ENCODE measurements at regions not wholly inside any gene's neighbourhood (a gene's known extent, or its start where the extent isn't known, plus 50 kb on each side); places are given as distances from the start of the nearest gene placed in this dataset.
"Not testable (repeated sequence)": the region's sequence is repeated elsewhere in the genome, so short reads cannot be mapped to it uniquely, and the experiment has no call there.

GRCh38 chr2:215862351-215862771 lies 151.0 kb downstream of the MREG start:
- TF ChIP-seq CTCF (IDR thresholded peaks at IDR 0.05) (no peak), POLR2A (IDR thresholded peaks at IDR 0.05) (no peak)
- 92% methylated on average over 3 of the region's 3 CpGs for WGBS (ENCODE audit: insufficient coverage, low coverage, low lambda C conversion rate, missing lambda C conversion rate)
- H3K36me3 ChIP-seq, result no peaks in the 10 kb centered on the region
- intact Hi-C loops (cut with DNase I), result no loop called here
- no peaks in the 10 kb centered on the region for H3K27me3 ChIP-seq
- H3K4me1 ChIP-seq, result no peaks in the 10 kb centered on the region
- no peak for ATAC-seq
- H3K27ac ChIP-seq, result no peak overlapping the region
- DNase-seq, result no peak
- H3K4me3 ChIP-seq, result no peak overlapping the region
- H3K9me3 ChIP-seq, result no peaks in the 10 kb centered on the region

GRCh38 chr2:215861607-215862350 lies 151.6 kb downstream of the MREG start:
- no peak for ATAC-seq

GRCh38 chr2:215856080-215856479 lies 157.3 kb downstream of the MREG start:
- no peaks in the 10 kb centered on the region for H3K36me3 ChIP-seq
- H3K27me3 ChIP-seq, result no peaks in the 10 kb centered on the region
- no peak overlapping the region for H3K4me3 ChIP-seq
- H3K4me1 ChIP-seq, result no peaks in the 10 kb centered on the region
- intact Hi-C loops (cut with DNase I), result no loop called here
- TF ChIP-seq POLR2A (IDR thresholded peaks at IDR 0.05) (no peak), CTCF (IDR thresholded peaks at IDR 0.05) (no peak)
- H3K27ac ChIP-seq, result no peak overlapping the region
- WGBS (ENCODE audit: insufficient coverage, low coverage, low lambda C conversion rate, missing lambda C conversion rate), result 68% methylated on average over 2 of the region's 2 CpGs
- H3K9me3 ChIP-seq, result no peaks in the 10 kb centered on the region
- ATAC-seq, result no peak
- no peak for DNase-seq

More at GRCh38 chr2:215861607-215862350, 151.6 kb downstream of the MREG start:
- Histone ChIP-seq H3K9me3 (no peaks in the 10 kb centered on the region), H3K4me3 (no peak overlapping the region), H3K36me3 (no peaks in the 10 kb centered on the region), H3K4me1 (no peaks in the 10 kb centered on the region), H3K27ac (no peak overlapping the region), H3K27me3 (no peaks in the 10 kb centered on the region)
- intact Hi-C loops (cut with DNase I), result no loop called here
- DNase-seq, result no peak
- 78% methylated on average over 5 of the region's 5 CpGs for WGBS (ENCODE audit: insufficient coverage, low coverage, low lambda C conversion rate, missing lambda C conversion rate)
- no peak for TF ChIP-seq CTCF (IDR thresholded peaks at IDR 0.05)
- no peak for TF ChIP-seq POLR2A (IDR thresholded peaks at IDR 0.05)

GRCh38 chr2:215855308-215855707 lies 158.0 kb downstream of the MREG start:
- H3K4me1 ChIP-seq; H3K27ac ChIP-seq; H3K9me3 ChIP-seq; DNase-seq; ATAC-seq; intact Hi-C loops (cut with DNase I); H3K36me3 ChIP-seq; H3K27me3 ChIP-seq; H3K4me3 ChIP-seq: not testable (repeated sequence)
- WGBS (ENCODE audit: insufficient coverage, low coverage, low lambda C conversion rate, missing lambda C conversion rate), result 54% methylated on average over 1 of the region's 1 CpG

- TF ChIP-seq CTCF (IDR thresholded peaks at IDR 0.05), result no peak
- no peak for TF ChIP-seq POLR2A (IDR thresholded peaks at IDR 0.05)
- no peak overlapping the region for H3K4me3 ChIP-seq
- DNase-seq, result no peak
- no peaks in the 10 kb centered on the region for H3K4me1 ChIP-seq
- ATAC-seq, result no peak
- H3K27ac ChIP-seq, result no peak overlapping the region
- H3K36me3 ChIP-seq, result no peaks in the 10 kb centered on the region
- WGBS (ENCODE audit: insufficient coverage, low coverage, low lambda C conversion rate, missing lambda C conversion rate), result 74% methylated on average over 2 of the region's 2 CpGs
- intact Hi-C loops (cut with DNase I), result no loop called here
- no peaks in the 10 kb centered on the region for H3K9me3 ChIP-seq
- H3K27me3 ChIP-seq, result no peaks in the 10 kb centered on the region
Observed at GRCh38 chr2:215854008-215854407, 159.3 kb downstream of the MREG start.

Measured in right lobe of liver (tissue), 6 donors.